ENCODE measurements at regions not wholly inside any gene's neighbourhood (a gene's known extent, or its start where the extent isn't known, plus 50 kb on each side); places are given as distances from the start of the nearest gene placed in this dataset.

DNA sequence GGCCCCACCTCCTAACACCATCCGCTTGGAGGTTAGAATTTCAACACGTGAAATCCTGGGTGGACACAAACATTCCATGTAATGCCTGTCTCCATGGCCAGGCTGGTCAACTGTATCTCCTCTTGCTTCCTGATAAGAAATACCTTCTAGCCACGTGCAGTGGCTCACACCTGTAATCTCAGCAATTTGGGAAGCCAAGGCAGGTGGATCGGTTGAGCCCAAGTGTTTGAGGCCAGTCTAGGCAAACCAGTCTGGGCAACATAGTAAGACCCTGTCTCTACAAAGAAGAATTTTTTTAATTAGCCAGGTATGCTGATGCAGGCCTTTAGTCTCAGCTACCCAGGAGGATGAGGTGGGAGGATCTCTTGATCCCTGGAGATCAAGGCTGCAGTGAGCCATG is 58.3 kb upstream of the GALNT2 start:
- TF ChIP-seq, protein P1, sequence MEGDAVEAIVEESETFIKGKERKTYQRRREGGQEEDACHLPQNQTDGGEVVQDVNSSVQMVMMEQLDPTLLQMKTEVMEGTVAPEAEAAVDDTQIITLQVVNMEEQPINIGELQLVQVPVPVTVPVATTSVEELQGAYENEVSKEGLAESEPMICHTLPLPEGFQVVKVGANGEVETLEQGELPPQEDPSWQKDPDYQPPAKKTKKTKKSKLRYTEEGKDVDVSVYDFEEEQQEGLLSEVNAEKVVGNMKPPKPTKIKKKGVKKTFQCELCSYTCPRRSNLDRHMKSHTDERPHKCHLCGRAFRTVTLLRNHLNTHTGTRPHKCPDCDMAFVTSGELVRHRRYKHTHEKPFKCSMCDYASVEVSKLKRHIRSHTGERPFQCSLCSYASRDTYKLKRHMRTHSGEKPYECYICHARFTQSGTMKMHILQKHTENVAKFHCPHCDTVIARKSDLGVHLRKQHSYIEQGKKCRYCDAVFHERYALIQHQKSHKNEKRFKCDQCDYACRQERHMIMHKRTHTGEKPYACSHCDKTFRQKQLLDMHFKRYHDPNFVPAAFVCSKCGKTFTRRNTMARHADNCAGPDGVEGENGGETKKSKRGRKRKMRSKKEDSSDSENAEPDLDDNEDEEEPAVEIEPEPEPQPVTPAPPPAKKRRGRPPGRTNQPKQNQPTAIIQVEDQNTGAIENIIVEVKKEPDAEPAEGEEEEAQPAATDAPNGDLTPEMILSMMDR (IDR thresholded peaks at IDR 0.05; ENCODE audit: low read length, missing control alignments) = no peak
- no peak for DNase-seq (ENCODE audit: low read depth)
- no peak overlapping the region for H3K4me3 ChIP-seq (replicated peaks; ENCODE audit: low read depth, low read length)

DNA sequence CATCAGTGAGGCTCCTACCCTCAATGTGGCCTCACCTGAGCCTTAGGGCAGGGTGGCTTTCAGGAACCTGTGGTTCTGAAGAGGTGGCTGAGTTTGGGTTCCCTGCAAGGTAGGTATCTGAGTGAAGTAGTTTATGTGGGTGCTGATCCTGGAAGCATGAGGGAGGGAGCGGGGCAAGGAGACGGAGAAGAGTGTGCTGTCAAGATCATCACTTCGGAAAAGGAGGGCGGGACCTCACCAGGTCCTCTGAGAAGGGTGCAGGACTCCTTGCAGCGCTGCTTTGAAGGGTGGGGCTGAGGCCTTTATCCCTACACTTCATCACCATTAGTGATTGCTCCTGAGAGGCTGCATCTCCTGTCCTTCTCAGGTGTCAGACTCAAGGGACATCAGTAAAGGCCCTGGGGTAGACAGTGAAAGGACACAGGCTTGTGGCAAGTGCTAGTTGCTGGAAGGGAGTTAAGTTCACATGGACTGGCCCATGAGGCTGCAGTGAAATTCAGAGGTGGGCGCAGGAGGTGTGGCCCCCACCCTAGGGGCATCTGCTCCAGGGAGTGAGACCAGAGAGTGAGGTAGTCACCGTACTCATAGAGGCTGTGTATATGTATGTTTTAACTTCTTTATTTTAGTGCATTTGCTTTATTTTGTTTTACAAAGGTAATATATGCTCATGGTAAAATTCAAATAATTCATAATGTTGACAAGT is 57.3 kb upstream of the GALNT2 start:
- TF ChIP-seq, protein P1 (IDR thresholded peaks at IDR 0.05; ENCODE audit: low read length, missing control alignments) = no peak
- no peak for DNase-seq (ENCODE audit: low read depth)
- no peak overlapping the region for H3K4me3 ChIP-seq (replicated peaks; ENCODE audit: low read depth, low read length)

DNA sequence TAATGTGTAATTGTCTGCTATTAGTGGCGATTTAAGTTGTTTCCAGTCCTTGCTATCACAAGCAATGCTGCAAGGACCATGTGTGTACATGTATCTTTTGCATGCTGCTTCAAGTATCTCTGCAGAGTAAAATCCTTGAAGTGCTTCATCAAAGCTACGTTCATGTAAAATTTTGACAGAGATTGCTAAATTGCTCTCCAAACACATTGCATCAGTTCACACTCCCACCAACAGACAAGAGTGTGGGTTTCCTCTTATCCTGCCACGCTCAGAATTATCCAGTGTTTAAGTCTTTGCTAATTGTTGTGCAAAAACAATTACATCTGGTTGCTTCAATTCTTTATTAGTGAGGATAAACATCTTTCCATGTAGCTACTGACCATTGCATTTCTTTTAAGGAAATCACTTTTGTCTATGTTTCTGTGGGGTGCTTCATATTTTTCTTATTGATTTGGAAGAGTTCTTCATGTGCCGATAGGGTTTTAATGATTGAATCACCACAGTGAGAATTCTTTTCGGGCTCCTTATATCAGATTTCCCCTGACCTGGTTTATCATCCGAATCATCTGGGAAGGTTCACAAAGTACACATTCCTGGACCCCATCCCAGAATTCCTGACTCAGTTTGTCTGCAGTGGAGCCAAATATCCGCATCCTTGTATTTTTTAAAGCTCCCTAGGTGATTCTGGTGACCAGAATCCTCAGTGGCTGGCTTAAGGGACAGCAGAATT is 56.3 kb upstream of the GALNT2 start:
- TF ChIP-seq, protein P1 (IDR thresholded peaks at IDR 0.05; ENCODE audit: low read length, missing control alignments) = no peak
- H3K4me3 ChIP-seq (replicated peaks; ENCODE audit: low read depth, low read length) = no peak overlapping the region
- no peak for DNase-seq (ENCODE audit: low read depth)

DNA sequence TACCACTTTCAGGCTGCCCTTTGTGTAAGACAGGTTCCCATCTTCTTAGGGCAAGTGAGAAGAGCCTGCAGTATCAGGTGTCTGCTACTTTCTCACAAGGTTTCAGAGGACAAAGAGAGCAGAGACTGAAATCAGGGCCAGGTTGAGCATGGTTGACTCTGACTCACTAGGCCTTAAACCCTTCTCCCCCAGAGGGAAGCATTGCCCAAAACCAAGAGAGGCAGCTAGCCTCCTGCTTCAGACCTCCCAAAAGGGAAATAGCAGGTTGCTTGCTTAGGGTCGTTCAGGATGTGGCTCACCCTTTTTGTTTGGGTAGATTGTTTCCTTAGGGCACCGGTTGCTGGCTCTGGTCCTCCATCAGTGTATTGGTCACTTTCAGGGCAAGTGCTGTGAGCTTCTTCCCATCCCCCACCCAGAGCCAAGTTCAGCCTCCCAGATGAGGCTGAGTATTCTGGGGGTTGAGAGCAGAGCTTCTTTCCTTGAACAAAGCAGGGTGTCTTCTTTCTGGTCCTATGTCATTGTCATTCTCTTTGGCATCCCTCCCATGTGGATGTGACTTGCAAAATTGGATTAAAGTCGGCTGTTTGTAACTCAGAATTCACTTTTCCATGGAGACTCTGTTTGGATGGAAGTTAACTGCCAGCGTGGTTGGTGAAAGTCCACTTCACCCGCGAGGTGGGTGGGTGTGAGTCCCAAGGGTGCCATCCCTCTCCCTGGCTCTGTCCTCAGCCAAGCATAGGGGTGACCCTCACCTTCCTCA is 55.5 kb upstream of the GALNT2 start:
- TF ChIP-seq, protein P1 (IDR thresholded peaks at IDR 0.05; ENCODE audit: low read length, missing control alignments) = no peak
- no peak overlapping the region for H3K4me3 ChIP-seq (replicated peaks; ENCODE audit: low read depth, low read length)
- DNase-seq (ENCODE audit: low read depth) = no peak

DNA sequence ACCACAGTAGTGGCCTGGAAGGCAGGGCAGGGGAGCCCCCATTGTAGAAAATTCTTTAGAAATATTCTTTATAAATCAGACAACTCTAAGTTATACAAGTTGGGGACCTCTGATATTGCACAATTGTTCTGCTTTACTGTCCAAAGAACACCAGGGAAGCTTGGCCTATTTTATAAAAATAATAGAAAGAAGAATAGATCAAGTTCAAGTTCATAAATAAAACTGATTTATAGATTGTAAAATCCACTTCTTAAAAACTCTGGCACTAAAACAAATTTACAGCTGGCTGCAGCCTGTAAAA is 55.0 kb upstream of the GALNT2 start:
- TF ChIP-seq, protein P1 (IDR thresholded peaks at IDR 0.05; ENCODE audit: low read length, missing control alignments) = no peak
- DNase-seq (ENCODE audit: low read depth) = no peak
- H3K4me3 ChIP-seq (replicated peaks; ENCODE audit: low read depth, low read length) = no peak overlapping the region

DNA sequence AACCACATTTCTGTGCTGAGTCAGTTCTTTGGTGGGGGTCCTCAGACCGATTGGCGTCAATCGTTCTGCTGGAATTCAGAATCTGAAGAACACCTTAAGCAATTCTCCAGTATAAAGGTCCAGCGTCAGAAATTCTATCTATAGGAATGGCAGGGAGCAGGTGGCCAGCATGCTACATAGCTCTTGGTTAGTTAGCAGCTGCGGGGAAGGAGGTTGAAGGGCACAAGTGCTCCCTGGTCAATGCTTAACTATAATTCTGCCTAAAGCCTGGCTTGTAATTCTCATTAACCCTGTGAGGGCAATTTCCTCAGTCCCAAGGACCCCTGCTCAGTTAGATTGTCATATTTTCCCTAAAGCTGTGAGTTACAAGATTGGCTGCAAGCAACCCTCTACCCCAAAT is 54.3 kb upstream of the GALNT2 start:
- DNase-seq (ENCODE audit: low read depth) = no peak
- TF ChIP-seq, protein P1 (IDR thresholded peaks at IDR 0.05; ENCODE audit: low read length, missing control alignments) = no peak
- H3K4me3 ChIP-seq (replicated peaks; ENCODE audit: low read depth, low read length) = no peak overlapping the region
